Stimulated activated CD8-positive, alpha-beta memory T cell treated with anti-CD3 and anti-CD28 coated beads, Interleukin-7, amount 100 ng/mL, for 48 hours (primary cell): ENCODE measurements at regions not wholly inside any gene's neighbourhood (a gene's known extent, or its start where the extent isn't known, plus 50 kb on each side); places are given as distances from the start of the nearest gene placed in this dataset.

Experiments
- DNase-seq, 2 donors: peaks; one replicate each; pipeline ENCODE4 v3.0.0-alpha.2; 2020; ENCODE audit warnings: low read depth in 1 of 2; ENCODE audit errors: extremely low read depth in 1 of 2

DNA sequence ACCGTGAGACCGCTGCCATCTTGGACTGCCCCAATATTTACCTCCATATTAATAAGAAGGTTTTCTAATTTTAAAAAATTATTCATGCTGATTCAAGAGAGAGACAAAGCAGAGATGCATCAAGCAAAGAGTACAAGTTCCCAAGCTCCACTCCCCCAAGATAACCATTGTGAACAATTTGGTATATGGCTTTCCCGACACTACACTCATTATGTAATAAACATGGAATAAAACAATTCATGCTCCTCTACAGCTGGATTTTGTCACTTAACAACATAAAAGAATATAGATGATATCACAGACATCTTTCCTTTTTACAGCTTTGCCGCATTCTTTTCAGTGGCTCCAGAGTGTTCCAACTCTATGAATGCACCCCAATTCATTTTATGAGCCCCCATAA is 307.6 kb downstream of the FGFR2 start:
- DNase-seq, result no peak

DNA sequence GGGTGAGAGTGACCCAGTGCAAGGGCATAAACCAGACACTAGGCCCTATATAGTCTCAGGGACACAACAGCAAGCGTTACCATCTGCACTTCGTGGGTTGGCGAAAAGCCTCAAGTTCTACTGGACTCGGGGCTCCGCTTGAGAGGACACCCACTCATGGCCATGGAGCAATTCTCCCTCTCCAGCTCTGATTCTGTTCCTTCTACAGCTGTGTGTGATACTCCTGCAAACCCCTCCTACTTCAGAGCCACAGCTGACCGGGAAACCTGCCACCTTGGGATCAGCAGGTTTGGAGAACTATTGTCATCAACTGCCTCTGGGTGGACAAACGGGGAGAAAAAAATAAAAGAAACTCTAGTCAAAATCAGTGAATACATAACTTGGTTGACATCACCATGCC is 306.9 kb downstream of the FGFR2 start:
- no peak for DNase-seq

DNA sequence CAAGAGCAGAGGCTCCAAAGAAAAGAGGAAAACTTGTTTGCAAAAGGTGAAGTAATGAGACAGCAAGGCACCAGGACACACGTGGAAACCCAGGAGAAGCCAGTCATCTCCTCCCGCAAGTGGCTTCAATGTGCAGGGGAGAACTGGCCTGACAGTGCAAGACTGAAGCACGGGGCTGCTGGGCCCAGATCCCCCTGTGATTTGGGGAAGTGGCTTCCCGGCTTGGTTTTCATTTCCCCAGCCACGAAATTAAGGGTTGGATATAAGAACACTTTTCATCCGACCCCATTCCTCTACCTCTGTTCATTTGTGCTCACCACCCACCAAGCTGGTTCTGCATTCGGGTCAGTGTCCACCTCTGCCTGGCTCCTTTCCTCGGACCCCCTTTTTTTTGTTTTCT is 306.4 kb downstream of the FGFR2 start:
- no peak for DNase-seq

DNA sequence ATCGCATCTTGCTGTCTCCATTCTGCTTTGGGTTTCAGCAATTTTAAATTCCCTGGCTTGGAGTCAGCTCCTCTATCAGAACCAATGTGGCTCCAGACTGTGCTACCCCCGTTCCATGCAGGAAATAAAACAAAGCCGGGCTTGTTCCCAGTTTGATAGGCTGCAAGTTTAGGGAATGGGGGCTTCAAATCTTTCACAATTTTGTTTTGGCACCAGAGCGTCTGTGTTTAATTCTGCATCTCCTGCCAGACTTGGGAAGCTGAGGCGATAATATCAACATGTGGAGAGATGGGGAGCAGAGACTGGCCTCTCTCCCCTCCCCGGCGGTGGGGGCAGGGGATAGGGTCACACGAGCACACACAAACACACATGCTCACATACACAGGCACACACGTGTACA is 305.9 kb downstream of the FGFR2 start:
- DNase-seq, result no peak

DNA sequence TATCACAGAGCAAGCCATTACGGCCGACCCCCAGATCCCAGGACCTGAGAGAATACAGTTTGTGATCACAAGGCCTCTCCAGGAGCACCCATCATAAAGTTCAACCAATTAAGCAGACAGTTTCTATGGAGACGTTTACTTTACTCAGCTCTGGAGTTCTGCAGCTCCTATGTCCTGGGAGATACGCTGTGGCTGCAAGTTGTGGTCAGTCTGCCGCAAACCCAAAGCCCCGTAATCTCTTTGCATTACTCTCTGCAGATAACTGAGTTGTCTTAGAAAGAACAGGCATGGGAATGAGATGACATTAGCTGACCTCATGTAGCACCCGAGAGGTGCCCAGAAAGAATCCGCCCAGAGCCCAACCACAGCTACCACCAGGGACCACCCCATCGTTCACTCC is 305.1 kb downstream of the FGFR2 start:
- DNase-seq, result no peak

DNA sequence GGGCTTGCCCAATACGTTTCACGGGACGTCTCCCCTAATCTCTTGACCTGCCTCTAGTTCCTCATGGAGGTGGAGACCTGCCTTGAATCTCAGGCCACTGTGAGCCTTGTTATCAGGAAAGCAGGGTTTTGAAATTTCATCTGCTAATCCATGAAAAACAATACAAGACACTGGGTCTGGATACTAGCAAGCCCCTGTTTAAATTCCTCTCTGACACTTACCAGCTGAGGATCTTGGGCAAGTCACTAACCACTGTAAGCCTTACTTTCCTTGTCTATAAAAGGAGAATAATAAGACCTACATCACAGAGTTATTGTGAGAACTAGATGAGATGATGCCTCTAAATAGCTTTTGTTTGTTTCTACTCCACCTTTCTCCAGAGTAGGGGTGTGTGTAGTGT is 303.6 kb downstream of the FGFR2 start:
- DNase-seq, result no peak

DNA sequence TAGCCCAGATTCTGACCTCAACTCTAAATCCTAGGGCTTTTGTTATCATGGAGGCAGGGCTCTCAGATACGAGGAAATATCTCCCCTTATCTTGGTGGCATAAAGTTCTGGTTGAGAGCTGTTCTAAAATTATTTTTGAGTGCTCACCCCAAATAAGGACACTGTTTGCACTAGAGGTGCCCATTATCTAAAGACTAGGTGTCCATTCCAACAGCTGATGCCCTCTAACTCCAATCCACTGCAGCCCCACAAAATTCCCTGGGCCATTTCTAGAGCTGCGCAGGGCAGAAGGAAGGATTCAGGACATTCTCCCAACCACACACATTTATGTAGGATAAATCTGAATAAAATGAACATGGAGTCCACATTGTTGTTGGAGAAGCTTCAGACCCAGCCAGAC is 301.9 kb downstream of the FGFR2 start:
- no peak for DNase-seq

DNA sequence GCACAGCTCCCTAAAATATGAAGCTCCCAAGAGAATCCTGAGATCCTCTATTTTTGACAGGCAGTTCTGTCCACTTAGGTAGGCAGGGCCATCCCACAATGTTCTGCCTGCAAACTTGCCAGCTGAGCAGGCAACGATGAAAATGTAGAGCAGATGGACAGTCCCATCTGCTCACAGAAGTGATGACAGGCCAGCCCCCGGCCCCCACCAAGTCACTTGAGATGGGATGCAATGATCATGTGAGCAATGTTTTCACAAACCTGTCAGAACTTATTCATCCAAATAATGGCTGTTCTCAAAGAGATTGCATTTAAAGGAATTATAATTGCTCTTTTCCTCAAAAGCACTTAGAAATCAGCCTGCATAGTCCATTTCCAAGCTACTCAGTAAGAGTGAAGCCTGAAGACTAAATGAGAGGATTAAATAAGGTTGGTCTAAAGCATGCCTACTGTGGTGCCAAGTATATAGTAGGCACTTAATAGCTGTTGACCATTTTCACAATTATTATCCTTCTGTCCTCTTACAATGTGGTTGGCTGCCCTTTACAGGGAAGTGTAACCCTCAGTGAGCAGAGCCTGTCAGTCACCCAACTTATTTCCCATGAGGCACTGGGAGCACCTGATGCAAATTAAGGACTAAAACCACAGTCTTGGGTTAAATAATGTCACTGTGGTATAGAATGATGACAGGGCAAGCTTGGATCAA is 301.2 kb downstream of the FGFR2 start:
- DNase-seq, result no peak

DNA sequence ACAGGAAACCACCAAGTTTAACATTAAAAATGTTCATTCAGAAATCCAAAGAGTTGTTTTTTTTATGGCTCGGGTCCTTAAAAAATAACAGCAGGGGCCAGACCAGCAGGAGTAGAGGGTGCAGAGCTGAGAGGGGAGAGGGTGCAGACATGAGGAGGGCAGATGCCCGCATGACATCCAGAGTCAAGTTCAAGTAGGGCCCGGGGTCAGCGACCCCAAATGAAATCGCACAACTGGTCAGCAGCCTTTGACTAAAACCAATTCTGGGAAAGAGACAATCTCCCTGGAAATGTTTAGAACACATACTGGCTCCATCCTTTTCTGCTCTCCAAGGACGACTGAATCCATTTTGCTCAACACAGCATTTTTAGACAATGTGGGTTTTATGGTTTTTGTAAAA is 297.5 kb downstream of the FGFR2 start:
- DNase-seq, result no peak

DNA sequence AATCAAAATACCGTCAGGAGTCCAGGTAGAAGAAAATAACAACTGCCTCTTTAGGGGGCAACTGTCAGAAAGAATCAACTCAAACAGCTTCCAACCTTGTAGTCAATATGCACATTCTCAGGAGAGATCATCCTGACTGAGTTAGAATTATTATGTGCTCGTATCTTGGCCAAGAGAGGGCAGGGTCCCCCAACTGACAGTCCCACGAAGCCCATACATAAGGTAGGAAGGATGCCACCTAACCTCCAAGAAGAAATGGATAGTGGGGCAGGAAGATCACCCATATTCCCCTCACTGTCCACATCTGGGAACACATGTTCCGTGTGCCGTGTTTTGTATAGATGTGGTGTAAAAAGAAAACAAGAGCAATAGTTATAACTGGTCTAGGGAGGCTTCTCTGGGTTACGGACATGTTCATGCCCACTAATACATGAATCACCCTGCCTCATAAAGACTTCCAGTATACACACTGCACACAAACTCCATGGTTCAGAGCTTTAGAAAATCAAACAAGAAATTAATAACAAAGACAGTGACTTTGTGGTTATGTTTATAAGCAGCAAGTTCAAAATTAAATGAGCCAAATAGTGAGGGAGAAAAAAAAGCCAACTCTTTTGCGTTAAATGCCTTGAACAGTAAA is 295.6 kb downstream of the FGFR2 start:
- no peak for DNase-seq

DNA sequence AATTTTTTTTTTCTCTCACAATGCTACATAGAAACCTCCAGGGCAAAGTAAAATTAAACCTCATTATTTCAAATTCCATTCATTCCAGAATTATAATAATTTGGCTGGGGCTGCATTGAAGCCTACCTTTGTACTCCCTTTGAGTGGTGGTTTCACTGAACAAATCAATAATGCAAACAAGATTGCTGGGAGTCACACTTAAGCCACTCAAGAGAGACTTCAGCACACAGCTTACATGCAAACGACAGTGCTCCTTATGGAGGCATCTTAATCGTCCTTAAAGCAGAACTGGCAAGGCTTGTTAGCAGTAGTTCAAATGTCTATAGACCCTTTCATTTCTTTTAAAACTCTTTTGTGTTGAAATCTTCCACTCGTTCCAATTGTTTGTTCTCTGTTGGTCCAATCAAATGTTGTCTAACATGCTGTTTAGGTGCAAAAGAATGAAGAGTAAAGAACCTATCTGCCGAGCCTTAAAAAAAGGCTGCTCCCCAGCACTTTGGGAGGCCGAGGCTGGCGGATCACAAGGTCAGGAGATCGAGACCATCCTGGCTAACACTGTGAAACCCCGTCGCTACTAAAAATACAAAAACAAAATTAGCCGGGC is 294.9 kb downstream of the FGFR2 start:
- DNase-seq, result no peak

DNA sequence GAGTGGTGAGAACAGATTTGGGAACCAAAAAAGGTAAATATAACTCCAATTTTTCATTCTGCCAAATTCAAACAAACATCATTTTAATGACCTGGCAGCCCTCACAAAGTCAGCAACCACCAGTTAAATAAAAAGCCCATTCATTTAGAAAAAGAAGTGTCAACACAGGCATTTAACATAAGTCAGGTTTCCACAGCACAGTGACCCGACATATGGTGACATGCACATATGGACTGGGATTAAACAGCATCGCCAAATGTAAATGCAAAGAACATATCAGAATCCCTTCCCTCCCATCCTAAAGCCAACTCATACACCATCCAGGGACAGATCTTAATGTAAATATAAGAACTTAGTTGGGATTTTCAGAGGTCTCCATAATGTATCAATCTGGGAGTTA is 293.2 kb downstream of the FGFR2 start:
- no peak for DNase-seq

DNA sequence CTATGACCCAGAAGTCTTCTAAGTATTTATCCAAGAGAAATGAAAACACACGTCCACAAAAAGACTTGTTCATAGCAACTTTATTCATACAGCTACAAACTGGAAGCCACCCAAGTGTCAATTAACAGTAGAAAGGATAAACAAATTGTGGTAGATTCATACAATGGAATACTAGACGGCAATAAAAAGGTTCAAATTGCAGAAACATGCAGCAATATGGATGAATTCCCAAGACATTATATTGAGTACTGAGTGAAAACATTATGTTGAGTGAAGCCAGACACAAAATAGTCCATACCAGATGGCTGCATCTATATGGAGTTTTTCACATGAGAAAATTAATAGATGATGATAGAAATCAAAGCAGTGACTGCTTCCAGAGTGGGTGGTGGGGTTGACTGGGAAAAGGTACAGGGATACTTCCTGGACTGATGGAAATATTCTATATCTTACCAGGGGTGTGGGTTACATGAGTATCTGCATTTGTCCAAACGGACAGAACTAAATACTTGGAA is 292.0 kb downstream of the FGFR2 start:
- no peak for DNase-seq

DNA sequence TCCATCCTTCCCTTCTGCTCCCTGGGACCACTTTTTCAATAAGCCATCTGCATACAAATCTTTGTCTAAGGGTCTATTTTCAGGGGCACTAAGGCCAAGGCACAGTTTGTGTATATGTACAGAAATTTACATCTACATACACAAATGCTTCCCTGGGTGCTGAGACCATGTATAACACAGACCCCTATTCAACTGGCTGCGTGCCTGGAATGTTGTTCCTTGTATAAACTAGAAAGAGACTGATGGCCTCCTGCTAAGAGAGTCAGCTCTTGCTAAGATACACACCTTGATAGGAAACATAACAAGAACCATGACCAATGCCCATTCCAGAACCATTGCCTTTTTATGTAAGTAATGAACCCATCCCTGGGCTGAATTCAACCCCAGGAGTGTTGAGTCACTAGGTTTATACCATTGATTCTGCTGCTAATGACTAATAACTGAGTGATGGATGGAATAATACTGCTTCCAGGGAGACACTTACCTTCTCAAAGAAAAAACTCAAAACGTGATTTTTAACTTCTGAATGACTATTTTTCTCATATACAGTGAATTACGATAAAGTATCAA is 290.7 kb downstream of the FGFR2 start:
- DNase-seq, result no peak

DNA sequence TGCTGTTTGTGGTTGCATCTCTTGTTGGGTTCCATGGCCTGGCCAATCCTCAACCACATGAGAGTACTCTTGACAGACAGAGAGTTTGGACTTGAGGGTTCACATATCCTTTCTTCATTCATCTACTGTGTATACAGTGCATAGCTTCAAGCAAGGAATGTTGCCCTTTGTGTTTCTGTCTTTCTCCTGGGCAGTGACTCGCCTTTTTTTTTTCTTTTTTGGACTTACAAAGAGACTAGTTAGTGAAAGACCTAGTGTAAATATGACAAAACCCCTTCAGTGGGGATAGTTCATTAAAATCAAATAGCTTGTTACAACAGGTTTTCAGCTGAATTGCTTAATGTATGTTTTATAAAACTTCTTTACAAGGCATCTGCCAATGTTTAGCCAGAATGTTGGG is 290.2 kb downstream of the FGFR2 start:
- no peak for DNase-seq

DNA sequence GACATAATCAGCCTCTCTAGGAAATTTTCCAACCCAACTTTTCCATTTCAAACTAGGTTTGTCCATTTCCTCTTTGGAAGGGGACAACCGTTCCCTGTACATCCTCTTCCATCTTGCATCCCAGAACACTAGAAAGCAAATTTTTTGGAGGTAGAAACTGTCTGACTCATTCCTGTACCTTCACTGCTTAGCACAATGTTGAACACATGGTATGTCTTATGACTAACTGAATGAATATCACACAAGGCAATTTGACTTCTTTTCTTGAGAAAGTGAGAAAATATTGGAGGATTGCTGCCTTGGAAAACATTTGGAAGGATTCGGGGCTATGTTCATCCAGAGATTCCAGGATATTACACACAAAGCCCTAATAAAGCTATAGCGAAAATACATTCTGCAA is 289.1 kb downstream of the FGFR2 start:
- no peak for DNase-seq

DNA sequence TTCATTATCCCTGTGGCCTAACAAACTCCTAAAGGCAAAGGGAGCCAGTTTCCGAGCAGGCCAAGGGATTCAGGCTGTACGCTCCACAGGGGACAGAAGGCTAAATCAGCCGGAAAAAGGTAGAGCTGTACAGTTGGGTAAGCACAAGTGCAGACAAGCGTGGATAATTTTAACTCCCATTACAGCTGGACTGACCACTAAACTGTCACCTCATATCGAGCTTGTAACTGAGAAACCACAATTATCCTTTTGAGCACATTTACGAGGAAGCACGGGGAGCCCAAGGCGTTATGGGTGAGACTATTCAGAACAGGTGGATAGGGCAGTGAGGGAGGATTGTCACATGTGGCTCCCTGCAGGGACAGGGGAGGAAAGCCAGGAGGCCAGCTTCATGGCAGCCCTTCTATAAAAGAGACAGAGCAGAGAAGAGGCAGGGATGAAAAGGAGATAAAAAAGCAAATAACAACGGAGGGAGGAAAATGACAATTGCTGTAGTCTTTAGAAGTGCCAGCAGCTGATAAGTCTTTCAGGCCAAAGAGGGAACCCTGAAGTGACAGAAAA is 288.0 kb downstream of the FGFR2 start:
- DNase-seq, result no peak

DNA sequence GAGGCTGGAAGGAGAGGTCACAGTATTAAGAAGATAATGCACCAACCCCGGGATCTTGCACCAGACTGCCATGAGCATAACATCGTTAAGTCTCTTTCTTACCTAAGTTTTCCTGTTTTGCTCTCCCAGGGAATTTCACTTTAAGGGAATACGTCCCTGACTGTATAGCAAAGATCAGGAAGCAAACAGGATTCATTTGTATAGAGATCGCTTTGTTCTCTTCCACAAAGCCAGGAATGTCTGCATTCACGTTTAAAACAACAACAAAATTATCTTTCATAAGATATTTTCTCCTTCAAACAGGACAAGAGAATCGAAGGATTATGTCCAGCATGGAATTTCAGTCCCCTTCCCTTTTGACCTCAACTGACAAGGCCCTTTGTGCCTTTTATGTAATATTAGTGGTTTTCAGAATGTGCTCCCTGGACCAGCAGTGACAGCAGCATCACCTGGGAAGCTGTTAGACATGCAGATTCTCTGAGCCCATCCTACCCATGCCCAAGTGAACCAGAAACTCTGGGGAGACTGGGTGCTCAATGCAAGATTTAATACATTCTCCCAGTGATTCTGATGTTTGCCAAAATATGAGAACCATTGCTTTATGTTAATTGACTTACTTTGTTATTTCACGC is 286.3 kb downstream of the FGFR2 start:
- no peak for DNase-seq

DNA sequence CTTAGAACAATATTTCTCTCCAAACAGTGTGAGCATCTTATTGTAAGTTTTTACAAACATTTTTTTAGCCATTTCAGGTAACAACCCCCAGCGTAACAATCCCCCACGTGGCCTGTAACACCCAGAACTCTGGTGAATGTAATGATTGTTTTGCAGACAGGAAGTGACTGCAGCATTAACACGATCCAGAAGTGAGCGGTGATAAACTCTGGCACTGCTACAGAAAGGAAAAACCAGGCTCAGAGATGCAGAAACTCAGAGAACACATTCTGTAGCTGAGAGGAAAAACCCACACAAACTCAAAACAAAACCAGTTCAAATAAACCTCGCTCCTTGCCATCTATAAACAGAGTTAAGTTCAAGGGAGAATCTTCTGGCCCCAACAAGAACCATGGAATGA is 285.7 kb downstream of the FGFR2 start:
- DNase-seq, result no peak

DNA sequence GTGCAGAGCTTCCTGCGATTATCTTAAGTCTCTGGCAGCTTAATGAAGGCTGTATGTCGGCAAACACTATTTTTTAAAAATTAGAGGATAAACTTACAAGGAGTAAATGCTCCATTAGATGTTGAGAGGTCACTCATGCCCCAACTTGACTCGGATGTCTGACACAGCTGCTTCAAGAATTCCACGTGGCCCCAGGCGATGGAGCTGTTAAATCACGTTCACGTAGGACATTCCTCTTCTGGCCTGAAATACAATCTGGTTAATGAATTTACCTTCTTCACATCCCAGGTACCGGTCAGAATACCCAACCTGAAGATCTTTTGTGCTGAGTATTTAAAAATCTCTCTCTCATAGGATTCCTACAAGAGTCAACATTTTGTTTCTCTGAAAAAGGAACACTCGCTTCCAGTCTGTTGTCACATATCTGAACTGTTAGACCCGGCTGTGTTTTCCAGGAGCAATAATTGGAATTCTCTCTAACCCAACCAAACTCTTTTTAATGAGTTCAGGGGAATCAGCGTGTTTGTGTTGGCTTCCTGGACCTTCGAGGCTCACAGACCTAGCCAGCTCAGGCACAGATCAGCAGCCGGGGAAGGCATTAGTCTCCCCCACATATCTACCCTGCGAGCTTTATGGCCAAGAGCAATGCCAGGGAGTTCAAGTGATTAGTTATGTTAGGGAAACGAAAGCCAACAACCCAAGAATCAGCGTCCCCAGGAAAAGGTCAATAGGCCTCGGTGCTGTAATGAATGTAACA is 284.9 kb downstream of the FGFR2 start:
- DNase-seq, result no peak
